ENCODE measurements at regions not wholly inside any gene's neighbourhood (a gene's known extent, or its start where the extent isn't known, plus 50 kb on each side); places are given as distances from the start of the nearest gene placed in this dataset.

DNA sequence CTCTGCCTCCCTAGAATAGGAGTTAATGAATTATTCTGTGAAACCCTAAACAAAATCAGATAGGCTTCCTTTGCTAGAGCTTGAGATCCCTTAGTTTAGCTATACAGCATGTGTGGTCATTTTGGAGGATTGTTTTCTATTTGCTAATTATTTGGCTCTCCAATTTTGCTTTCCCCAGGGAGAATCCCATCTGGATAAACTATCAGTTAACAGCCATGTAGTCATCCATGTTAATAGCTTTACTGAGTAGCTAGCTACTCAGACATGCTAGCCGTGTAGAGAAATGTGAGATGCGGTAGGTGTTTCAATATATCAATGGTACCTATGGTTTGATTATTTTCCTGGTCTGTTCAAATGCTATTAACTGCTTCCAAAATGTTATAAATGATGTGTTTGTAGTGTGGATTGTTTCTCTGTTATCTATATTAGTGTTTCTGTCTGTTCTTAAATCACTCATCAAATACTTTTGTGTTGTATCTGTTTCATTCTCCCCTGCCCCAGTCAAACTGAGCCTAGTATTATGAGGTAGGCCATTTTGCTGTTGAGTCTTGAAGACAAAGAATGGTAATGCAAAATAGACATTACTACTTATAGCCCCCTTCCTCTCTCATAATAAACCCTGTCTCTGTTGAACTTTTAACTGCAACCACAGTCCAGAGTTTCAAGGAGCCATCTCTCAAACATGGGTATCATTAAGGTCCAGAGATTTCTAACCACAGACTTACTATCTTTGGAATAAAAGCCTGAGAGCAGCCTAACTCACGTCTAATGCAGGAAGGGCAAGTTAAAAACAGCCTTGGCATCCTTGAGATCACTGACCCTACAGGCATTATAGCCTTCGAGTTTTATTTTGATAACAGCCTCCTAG lies 56.1 kb upstream of the GRAMD1B start:
- ATAC-seq (no peak), DNase-seq (no peak)
- intact Hi-C loops (cut with DNase I; ENCODE audit: low total_unique reads) (no loop called here), in situ Hi-C loops (cut with MboI; ENCODE audit: low sequenced_read_pairs in 4 of 4) (no loop called here)
- TF ChIP-seq, protein P1, sequence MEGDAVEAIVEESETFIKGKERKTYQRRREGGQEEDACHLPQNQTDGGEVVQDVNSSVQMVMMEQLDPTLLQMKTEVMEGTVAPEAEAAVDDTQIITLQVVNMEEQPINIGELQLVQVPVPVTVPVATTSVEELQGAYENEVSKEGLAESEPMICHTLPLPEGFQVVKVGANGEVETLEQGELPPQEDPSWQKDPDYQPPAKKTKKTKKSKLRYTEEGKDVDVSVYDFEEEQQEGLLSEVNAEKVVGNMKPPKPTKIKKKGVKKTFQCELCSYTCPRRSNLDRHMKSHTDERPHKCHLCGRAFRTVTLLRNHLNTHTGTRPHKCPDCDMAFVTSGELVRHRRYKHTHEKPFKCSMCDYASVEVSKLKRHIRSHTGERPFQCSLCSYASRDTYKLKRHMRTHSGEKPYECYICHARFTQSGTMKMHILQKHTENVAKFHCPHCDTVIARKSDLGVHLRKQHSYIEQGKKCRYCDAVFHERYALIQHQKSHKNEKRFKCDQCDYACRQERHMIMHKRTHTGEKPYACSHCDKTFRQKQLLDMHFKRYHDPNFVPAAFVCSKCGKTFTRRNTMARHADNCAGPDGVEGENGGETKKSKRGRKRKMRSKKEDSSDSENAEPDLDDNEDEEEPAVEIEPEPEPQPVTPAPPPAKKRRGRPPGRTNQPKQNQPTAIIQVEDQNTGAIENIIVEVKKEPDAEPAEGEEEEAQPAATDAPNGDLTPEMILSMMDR (IDR thresholded peaks at IDR 0.05 in 4 of 5, conservative IDR thresholded peaks at IDR 0.05 in 1 of 5): no peak
- no peak for TF ChIP-seq POLR2A (IDR thresholded peaks at IDR 0.05)
- H3K9me3 ChIP-seq: no peaks in the 10 kb centered on the region
- no peaks in the 10 kb centered on the region for H3K27me3 ChIP-seq
- H3K36me3 ChIP-seq: no peaks in the 10 kb centered on the region
- no peak overlapping the region for H3K27ac ChIP-seq
- H3K4me3 ChIP-seq: no peak overlapping the region
- peaks cover 0 to 8% of the 10 kb centered on the region in 2 donors for H3K4me1 ChIP-seq

DNA sequence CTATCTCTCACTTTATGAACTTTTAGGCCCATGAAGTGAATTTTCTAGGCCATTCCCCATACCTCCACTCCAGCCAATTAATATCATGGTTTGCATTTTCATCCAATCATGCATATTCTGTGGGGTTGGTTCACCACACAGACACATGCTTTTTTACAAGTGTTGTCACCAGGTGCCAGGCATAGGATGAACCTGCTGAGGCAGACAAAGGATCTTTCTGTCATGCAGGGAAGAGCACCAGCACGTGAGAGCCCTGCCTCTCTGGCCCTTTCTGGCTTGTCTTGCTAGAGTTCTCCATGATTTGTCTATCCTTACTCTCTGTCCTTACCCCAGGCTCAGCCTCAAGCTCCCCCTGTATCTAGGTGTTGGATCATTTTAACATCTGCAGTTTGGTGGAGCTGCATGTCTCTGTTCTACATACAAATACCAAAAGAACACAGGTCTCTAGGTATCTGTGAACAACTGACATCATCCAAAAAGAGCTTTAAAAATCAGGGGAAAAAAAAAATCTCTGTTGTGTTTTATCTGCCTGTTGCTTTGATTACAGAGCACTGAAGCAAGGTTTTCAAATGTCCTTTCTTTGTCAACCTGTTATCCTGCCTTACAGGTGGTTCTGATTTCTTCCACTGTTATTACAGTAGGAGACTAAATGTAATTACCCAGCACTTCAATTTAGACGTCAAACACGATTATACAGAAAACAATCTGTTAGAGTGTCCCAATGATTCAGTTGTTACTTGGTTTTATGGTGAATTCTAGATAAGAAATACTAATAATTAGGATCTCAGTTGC lies 58.4 kb upstream of the GRAMD1B start:
- TF ChIP-seq, protein P1 (IDR thresholded peaks at IDR 0.05 in 4 of 5, conservative IDR thresholded peaks at IDR 0.05 in 1 of 5): no peak
- no peak for TF ChIP-seq POLR2A (IDR thresholded peaks at IDR 0.05)
- Histone ChIP-seq H3K4me3 (no peak overlapping the region), H3K36me3 (no peaks in the 10 kb centered on the region), H3K27ac (no peak overlapping the region), H3K9me3 (no peaks in the 10 kb centered on the region), H3K4me1 (peaks cover 0 to 8% of the 10 kb centered on the region in 2 donors), H3K27me3 (no peaks in the 10 kb centered on the region)
- DNase-seq (no peak), ATAC-seq (no peak)
- in situ Hi-C loops (cut with MboI; ENCODE audit: low sequenced_read_pairs in 4 of 4) (no loop called here), intact Hi-C loops (cut with DNase I; ENCODE audit: low total_unique reads) (no loop called here)

DNA sequence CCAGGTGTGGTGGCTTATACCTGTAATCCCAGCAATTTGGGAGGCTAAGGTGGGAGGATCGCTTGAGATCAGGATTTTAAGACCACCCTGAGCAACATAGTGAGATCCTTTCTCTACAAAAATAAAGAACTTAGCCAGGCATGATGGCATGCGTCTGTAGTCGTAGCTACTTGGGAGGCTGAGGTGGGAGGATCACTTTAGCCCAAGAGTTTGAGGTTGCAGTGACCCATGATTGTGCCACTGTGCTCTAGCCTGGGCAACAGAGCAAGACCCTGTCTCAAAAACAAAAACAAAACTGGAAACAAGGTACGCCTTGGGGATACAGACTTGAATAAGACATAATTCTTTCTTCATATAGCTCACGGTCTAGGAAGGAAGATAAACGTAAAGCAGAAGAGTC lies 63.1 kb upstream of the GRAMD1B start:
- intact Hi-C loops (cut with DNase I; ENCODE audit: low total_unique reads) (no loop called here), in situ Hi-C loops (cut with MboI; ENCODE audit: low sequenced_read_pairs in 4 of 4) (no loop called here)
- DNase-seq (no peak), ATAC-seq (no peak)
- Histone ChIP-seq H3K4me1 (peaks cover 0 to 10% of the 10 kb centered on the region in 2 donors), H3K9me3 (no peaks in the 10 kb centered on the region), H3K4me3 (no peak overlapping the region), H3K27me3 (peaks cover 0 to 2% (median 0%) of the 10 kb centered on the region in 3 donors), H3K27ac (no peak overlapping the region), H3K36me3 (no peaks in the 10 kb centered on the region)
- no peak for TF ChIP-seq POLR2A (IDR thresholded peaks at IDR 0.05)
- TF ChIP-seq, protein P1 (IDR thresholded peaks at IDR 0.05 in 4 of 5, conservative IDR thresholded peaks at IDR 0.05 in 1 of 5): no peak

DNA sequence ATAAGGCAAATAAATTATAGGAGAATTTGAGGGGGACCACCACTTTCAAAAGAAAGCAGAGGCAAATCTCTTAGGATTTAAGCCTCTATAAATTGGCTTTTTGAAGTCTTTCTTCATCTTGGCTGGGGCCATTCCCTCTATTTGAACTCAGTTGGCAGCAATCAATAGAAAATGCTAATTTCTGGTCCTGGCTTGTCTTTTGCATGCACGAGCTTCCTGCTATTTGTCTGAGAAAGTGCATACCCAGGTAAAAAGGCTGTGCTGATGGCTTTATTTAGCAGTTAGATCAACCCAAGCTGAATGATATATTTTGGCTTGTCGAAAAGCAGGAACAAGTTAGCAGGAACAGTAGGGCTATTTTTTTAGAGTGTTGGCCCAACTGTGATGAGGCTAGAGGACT lies 64.1 kb upstream of the GRAMD1B start:
- Histone ChIP-seq H3K36me3 (no peaks in the 10 kb centered on the region), H3K4me1 (peaks cover 0 to 10% of the 10 kb centered on the region in 2 donors), H3K27ac (no peak overlapping the region), H3K9me3 (no peaks in the 10 kb centered on the region), H3K27me3 (peaks cover 0 to 8% (median 0%) of the 10 kb centered on the region in 3 donors), H3K4me3 (no peak overlapping the region)
- ATAC-seq (no peak), DNase-seq (no peak)
- no peak for TF ChIP-seq POLR2A (IDR thresholded peaks at IDR 0.05)
- TF ChIP-seq, protein P1 (IDR thresholded peaks at IDR 0.05 in 4 of 5, conservative IDR thresholded peaks at IDR 0.05 in 1 of 5): no peak
- in situ Hi-C loops (cut with MboI; ENCODE audit: low sequenced_read_pairs in 4 of 4): no loop called here
- intact Hi-C loops (cut with DNase I; ENCODE audit: low total_unique reads): no loop called here
